Epithelial cell of proximal tubule (primary cell): ENCODE measurements at regions not wholly inside any gene's neighbourhood (a gene's known extent, or its start where the extent isn't known, plus 50 kb on each side); places are given as distances from the start of the nearest gene placed in this dataset.

Experiments
- DNase-seq: peaks from one replicate; pipeline ENCODE4 v3.0.0-alpha.2; 2011; ENCODE audit warnings: low read depth
- H3K4me3 ChIP-seq: 2 replicates; pipeline ENCODE4 v1.5.1; 2011; ENCODE audit warnings: low read depth, mild to moderate bottlenecking, low read length
- TF ChIP-seq, protein P1 (sequence below): conservative IDR thresholded peaks from 2 replicates; pipeline ENCODE4 v1.5.1; 2012; ENCODE audit warnings: low read depth, mild to moderate bottlenecking, low read length

DNA sequence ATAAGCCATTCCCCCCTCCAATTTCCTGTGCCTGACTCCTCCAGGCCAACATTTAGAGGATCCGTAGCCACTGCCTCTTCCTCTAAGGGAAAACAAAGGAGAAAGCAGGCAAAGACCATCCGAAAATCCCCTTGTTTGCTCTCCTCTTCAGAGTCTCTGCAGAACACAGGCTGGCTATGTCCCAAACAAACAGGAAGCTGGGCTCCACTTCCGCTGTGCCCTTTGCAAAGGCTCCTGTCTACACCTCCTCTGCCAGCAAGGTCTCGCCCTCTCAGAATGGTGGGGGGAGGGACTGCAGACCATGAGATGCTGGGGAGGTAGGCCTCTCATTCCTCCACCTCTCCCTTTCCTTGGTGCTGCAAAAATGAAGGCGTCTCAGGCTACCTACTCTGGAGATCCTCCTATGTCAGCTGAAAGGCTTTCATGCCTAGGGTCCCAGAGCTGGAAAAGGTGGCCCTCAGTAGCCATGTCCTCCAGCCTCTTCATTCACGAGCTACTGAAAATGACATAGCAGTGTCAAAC, 596.2 kb downstream of the BUD13 start:
- no peak for DNase-seq
- H3K4me3 ChIP-seq = no peak overlapping the region
- TF ChIP-seq, protein P1, sequence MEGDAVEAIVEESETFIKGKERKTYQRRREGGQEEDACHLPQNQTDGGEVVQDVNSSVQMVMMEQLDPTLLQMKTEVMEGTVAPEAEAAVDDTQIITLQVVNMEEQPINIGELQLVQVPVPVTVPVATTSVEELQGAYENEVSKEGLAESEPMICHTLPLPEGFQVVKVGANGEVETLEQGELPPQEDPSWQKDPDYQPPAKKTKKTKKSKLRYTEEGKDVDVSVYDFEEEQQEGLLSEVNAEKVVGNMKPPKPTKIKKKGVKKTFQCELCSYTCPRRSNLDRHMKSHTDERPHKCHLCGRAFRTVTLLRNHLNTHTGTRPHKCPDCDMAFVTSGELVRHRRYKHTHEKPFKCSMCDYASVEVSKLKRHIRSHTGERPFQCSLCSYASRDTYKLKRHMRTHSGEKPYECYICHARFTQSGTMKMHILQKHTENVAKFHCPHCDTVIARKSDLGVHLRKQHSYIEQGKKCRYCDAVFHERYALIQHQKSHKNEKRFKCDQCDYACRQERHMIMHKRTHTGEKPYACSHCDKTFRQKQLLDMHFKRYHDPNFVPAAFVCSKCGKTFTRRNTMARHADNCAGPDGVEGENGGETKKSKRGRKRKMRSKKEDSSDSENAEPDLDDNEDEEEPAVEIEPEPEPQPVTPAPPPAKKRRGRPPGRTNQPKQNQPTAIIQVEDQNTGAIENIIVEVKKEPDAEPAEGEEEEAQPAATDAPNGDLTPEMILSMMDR = no peak

DNA sequence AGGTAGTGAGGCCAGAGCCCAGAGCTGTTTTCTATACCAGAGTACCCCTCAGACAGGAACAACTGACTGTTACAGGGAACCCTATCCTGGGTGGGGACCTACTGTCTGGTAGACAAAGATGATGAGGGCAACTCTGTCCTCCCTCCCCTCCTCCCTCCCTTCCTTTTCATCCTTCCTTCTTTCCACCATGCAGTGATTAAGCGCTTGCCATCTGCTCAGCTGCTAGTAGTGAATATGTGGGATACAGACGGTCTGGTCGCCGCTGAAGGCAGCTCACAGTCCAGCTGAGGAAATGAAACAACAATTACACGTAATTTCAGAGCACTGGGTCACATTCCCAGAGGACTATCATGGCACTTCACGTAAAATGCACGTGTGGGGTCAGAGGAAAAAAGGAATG, 597.1 kb downstream of the BUD13 start:
- TF ChIP-seq, protein P1 = no peak
- no peak for DNase-seq
- H3K4me3 ChIP-seq = no peak overlapping the region

DNA sequence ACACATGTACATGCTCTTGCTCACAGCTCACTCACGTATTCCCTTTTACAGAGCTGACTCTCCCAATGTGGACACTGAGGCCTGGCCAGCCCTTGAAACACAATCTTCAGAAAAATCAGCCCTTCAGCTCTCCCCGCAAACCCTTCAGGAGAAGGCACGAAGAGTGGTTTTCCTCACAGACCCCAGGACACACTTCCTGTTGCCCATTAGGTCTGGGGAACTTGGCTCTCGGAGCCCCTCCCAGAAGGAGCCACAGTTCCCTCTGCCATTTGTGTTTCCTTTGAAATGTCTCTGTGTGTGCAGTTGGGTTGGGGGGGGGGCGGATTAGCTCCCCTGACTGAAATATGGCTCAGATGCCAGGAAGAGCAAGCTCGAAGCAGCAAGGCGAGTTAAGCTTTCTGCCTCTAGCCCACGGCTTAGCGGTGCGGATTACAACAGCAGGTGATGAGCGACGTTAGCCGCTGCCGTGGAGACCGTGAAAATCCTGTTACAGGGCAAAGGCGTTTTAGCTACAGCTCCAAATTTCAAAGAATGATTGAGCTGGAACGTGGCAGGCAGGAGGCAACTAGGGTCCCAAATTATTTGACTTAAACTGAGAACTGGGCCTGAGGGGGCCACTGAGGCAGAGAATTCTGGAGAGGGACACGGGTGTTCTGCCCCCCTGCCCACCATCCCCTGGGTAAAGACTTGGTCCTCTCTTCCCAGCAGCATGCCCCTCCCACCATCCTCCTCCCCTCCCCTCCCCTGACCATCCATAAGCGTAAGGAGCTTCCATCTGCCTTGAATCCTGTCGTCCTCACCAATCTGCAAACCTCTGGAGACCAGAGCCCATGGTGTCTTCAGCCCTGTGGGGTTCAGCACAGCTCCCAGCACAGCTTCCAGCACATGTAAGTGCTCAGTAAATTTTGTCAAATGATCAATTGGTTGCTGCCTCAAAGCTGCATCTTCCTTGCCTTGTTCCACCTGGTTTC, 598.6 kb downstream of the BUD13 start:
- TF ChIP-seq, protein P1 = no peak
- H3K4me3 ChIP-seq = no peak overlapping the region
- no peak for DNase-seq

DNA sequence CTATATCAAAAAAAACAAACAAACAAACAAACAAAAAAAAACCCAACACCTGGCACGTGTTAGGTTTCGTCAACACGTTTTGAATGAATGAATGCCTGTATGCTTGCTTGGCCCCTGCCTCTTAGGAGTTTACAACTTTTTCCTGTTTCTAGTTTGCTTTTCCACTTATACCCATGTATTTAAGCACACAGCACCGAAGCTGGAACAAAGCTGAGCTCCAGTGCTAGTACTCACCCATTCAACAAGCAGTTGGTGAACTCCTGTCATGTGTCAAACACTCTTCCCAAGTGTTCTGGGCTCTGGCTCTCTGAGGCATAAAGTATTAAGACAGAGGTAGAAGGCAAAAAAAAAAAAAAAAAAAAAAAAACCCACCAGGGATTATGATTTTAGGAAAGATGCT, 599.3 kb downstream of the BUD13 start:
- H3K4me3 ChIP-seq = no peak overlapping the region
- DNase-seq = no peak
- TF ChIP-seq, protein P1 = no peak

DNA sequence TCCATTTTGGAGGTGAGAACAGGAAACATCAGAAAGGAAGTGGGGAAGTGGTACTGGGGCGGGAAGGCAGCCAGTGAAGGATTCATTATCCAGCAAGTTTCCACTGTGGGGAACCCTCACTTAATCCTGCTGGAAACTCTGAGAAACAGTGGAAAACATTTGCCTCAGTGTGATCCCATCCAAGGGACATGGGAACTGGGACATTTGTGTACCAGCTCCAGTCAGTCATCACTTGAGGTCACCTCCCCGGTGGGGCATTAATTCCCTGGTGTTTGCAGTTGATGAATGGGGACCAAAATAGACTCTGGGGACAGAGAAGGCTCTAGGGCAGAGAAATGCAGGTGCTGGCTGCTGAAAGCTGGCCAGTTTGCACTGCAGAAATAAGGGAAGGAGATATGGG, 599.9 kb downstream of the BUD13 start:
- DNase-seq = no peak
- TF ChIP-seq, protein P1 = no peak
- no peak overlapping the region for H3K4me3 ChIP-seq

DNA sequence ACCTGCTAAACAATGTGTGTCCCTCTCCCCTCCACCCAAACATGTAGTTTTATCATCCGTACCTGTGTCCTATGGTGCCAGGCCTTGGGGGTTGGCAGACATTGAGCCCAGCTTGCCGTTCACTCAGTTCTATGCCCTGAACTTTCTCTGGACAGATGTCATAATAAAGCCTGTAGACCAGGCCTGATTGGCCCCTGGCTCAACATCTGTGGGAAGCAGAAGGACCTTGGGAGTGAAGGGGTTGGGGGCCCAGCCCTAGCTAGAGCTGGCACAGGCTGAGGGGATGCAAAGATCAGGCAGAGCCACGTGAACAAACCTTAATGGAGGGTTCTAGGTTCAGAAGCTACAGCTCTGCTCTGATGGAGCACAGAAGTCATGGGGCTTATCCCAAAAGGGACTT, 600.6 kb downstream of the BUD13 start:
- H3K4me3 ChIP-seq = no peak overlapping the region
- TF ChIP-seq, protein P1 = no peak
- DNase-seq = no peak
